GM18868 (cell line): ENCODE measurements at regions not wholly inside any gene's neighbourhood (a gene's known extent, or its start where the extent isn't known, plus 50 kb on each side); places are given as distances from the start of the nearest gene placed in this dataset.

Experiments used
- ATAC-seq: cut with Tn5 transposase; IDR thresholded peaks from one replicate; pipeline ENCODE4 v1.9.1; 2021; ENCODE audit warnings: mild to moderate bottlenecking, moderate library complexity; ENCODE audit not compliant: unreplicated experiment

DNA sequence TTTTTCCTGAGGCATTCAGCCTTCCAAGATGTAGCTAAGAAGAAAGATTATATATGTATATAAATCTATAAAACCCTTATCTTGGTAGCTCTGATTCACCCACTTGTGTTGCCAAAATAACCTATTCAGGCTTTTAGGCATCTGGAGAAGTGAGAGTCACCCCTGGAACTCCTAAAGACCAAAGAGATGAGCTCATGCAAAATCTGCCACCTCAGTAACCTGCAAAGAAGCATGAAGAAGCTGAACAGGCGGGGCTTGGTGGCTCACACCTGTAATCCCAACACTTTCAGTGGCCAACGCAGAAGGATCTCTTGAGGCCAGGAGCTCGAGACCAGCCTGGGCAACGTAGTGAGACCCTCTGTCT lies 393.7 kb downstream of the FOXO1 start:
- no peak for ATAC-seq

GRCh38 chr13:40273253-40274025 lies 393.0 kb downstream of the FOXO1 start:
- no peak for ATAC-seq

DNA sequence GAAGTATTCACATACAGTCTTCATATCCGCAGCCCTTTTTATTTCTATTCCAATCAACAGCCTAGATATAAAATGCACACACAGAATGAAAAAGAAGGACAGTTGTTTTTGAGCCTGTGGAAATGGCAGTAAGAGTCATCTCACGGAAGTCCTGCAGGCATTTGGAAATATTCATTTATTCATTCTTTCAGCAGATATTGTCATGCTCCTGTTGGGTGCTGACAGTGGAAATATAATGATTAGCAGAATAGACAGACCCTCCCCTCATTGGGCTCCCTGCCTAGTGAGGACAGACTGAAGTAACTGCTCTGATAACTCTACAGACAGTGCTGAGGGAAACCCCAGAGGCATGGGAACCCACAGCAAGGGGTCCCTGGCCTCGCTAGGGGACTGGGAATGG lies 392.3 kb downstream of the FOXO1 start:
- no peak for ATAC-seq

GRCh38 chr13:40275155-40275554 lies 391.3 kb downstream of the FOXO1 start:
- no peak for ATAC-seq

DNA sequence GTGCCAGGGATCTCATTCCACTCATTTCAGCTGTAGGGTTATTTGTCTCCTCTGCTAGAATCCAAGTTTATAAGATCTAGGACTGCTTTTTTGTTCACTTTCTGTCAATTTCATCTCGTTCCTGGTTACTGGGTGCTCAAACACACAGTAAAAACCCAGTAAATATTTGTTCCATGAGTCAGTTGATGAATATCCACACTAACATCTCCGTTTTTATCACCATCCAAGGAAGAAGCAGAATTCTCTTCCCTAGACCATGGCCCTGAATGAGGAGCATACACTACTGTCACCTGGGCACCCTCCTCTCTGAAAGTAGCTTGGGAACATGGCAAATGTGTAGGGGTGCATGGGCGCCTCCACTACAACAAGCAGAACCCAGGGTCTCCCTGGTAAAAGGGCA lies 390.8 kb downstream of the FOXO1 start:
- ATAC-seq = no peak

DNA sequence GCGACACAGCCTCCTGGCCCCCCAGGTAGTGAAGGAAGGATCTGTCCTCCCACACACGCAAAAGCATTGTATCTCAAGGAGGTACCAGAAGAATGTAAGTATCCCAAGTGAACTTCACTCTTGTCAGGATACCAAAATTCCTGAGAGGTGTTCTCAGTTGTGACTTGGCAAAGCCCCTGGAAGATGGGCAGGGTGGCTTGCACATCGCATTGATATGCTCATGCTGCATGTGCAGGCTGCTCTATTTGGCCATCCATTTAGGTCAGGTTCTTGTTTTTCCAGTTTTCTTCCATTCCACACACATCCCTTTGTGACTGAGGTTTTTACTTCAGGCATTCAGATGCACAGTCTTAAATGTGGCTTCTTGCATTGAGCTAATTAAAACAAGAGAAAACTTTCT lies 382.8 kb downstream of the FOXO1 start:
- no peak for ATAC-seq

DNA sequence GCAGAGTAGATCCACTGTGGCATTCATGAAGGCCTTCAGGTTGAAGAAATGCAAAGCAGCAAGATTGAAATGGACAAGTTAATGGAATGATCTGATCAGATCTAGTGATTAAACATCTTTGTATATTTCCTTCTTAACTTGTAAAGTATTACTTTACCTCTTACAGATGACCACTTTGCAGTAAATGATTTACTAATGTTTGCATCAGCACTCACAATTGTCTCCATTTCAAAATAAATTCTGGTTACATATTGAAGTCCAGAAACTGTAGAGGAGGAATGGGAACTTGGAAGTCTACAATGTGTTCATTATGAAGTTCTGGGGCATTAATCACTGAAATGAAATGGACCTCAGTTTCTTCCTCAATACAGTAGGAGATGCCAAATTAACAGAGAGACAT lies 380.8 kb downstream of the FOXO1 start:
- ATAC-seq = no peak

DNA sequence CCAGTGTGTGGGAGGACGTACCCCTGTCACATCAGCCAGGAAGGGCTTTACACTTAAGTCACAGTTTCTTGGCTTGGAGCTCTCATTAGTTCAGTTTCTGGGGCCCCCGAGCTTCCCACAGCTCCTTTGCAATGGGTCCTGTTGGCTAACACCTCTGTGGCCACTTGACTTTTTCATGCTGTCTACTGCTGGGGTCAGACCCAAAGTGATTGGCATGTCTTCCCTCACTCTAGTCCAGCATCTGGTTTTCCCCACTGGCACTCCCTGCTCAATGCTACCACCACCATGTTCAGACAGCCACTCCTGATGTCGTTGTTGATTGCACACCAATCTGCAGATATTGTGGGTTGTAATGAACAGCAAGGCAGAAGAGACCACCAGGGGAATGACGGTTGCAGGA lies 379.0 kb downstream of the FOXO1 start:
- ATAC-seq = no peak

DNA sequence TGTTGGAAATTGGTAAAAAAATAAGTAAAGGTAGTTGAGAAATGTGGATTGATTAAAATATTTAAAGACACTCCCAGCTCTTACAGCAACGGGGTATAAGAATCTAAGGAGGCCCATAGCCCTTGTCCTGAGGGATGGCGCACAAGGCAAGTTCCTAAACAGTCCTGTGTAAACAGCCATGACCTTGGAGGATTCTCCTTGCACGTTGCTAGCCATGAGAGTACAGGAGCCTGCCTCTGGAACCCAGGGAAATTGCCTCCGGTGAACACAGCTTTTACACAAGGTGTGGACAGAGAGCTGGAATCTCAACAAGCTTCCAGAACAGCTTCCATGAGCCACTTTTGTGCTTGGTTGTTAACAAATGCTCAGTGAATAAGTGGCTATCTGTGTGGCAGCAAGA lies 378.2 kb downstream of the FOXO1 start:
- ATAC-seq = no peak

DNA sequence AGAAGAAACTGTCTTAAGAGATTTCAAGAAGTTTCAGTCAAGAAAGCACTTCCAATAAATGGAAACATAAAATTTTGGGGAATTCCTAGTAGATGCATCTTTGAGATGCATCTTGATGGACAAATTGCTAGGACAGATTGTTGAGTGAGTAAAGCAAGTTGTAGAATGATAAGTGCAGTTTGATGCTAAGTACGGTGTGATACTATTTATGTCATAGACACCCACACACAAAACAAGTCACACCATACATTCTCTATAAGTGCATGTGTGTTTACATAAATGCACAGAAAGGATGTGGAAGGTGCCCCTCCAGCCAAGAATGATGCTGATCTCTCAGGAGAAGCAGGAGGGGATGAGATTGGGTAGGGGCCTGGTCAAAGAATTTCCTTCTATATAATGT lies 375.7 kb downstream of the FOXO1 start:
- no peak for ATAC-seq

DNA sequence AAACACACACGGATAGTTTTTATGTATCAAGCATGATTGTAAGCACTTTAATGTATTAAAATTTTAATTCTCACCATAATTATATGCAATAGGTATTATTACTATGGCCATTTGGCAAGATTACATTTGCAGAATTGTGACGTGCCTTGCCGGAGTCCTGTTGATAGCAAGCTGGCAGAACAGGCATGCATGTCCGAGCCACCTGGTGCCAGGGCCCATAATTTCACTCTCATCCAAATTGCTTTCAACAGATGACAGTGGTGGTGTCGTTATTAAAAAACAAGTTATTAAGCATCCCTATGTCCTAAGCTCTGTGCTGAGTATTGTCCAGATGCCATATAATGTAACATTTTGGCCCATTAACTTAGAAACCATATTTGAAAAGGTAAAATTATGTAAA lies 374.3 kb downstream of the FOXO1 start:
- ATAC-seq = no peak

DNA sequence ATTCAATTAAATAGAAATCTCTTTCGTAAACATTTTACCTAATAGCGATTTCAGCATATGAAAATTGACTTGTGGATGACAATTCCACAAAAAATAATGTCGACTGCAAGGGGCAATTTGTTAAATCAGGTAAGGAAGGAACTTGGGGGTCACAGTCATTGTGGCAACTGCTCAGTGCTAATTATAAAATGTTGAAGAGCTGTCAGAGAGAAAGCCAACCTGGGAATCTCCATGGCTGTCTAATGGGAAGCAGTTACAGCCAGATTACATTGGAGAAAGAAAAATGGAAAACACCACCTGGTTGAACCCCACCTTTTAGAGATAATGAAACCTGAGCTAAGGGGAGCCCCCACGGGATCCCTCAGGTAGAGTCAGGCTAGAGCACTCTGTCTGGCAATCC lies 373.9 kb downstream of the FOXO1 start:
- no peak for ATAC-seq

GRCh38 chr13:40302351-40302750 lies 364.1 kb downstream of the FOXO1 start:
- no peak for ATAC-seq

DNA sequence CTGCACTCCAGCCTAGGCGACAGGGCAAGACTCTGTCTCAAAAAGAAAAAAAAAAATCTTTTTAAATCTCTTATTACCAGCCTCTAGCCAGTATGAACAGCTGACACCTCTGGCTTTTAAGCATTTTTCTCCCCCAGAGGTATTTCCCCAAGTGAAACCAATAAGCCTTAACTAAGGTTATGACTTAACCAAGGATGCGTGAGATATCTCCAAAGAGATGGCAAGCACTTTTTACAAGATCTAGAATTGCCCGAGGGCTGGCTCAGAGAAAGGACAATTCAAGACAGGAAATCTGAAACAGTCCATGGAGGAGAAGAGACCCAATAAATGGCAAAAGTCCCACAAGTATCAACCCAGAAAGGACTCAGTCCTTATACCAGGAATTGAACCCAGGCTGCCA lies 362.1 kb downstream of the FOXO1 start:
- no peak for ATAC-seq

GRCh38 chr13:40306817-40307216 lies 359.6 kb downstream of the FOXO1 start:
- ATAC-seq = no peak

DNA sequence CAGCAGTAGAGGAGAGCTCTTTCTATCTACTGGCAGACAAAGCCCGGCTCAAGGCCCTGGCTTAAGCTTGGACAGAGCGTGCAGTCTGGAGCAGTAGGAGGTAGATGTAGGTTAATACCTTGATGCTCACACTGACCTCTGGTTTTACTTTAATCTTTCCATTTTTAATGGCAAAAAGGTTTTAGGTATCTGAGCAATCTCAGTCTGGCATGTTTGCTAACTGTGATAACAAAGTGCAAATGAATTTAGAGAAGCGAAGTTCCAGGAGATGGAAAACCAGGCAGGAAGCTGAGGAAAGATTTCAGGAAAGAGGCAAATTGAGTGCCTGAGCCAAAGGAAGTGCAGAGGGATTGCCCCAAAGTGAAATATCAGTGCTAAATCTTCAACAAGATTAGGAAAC lies 356.6 kb downstream of the FOXO1 start:
- ATAC-seq = no peak

- ATAC-seq = no peak
These were observed 354.9 kb downstream of the FOXO1 start for GRCh38 chr13:40311356-40312101.

DNA sequence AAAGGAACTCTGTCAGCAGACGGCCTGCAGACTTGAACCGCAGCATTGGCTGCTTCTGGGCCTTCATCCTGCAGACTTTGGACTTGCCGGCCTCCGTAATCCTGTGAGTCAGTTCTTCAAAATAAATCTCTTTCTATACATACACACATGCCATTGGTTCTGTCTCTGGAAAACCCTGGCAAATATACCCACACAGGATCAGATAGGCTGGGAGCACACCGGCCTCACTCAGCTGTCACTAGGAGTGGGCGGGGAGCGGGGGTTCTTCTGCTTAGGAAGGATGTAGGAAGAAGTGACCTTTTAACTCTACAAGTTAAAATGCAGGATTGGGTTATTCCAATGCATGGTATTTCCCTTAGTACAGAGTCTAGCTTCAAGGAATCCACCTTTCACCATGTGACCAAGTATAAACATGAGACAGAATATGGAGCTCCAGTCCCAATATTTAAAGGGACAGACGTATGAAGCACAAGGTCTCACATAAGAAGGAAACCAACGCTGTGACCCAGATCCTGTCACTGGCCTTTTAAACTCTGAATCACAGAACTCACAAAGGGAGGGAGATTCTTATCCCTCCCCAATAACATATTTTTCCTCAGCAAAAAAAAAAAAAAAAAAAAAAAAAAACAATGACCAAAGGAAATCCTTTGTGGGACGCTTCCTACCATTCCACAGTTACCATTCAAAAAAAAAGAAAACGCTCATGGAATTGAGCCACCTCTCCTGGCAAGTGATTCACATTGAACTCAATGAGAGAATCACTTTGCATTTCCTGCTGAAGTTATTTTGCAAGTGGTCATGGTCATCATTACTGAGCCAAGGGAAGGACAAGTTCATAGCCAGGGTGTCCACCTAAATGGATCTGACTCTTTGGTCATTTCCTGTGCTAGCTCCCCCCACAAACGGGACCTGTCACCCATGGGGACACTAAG lies 352.9 kb downstream of the FOXO1 start:
- ATAC-seq = no peak

DNA sequence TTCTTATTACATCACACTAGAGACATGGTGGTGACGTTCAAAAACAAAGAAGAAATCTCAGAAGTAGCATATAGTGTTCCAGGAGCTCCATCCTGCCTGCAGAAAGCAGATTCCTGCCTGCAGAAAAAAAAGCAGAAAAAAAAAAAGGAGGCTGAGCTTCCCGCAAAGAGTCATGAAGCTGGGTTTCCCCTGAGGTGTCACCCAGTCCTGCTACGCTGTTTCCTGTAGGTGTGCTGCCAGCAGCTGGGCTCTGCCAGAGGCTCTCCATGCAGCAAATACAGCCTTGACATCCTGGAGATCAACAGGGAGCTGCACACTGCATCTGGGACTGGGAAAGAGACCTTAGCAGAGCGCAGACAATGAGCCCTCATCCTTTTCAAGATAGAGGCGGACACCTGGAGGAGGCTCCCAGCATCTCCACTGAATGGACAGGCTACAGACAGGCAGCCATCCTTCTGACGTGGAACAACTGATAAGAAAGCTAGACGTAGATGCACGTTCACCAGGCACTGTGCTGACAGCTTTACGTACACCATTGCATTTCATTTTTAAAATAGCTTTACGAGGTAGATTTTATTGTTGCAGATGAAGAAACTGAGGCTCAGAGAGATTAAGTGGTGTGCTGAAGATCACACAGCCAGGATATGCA lies 350.9 kb downstream of the FOXO1 start:
- ATAC-seq = no peak

- ATAC-seq = no peak
These were observed 350.1 kb downstream of the FOXO1 start for GRCh38 chr13:40316301-40316700.

DNA sequence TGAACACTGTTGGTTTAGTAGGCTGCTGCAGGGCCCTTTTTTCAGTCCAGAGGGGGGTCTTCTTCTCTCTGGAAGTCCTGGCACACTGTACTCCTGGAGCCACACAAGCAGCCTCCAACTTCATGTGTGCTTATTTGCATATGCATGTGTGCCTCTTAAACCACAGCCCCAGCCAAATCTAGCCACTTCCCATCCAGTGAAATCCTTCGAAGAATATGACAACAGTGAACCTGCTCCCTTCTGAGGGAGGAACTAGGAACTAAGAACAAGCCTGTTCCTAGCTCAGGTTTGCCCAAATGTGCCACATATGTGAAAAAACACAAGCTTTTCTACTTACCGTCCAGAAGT lies 348.5 kb downstream of the FOXO1 start:
- no peak for ATAC-seq
